ENCODE measurements at regions not wholly inside any gene's neighbourhood (a gene's known extent, or its start where the extent isn't known, plus 50 kb on each side); places are given as distances from the start of the nearest gene placed in this dataset.

- Mint-ChIP-seq H3K27me3 (peaks cover 5% of the 10 kb centered on the region), H3K4me1 (ENCODE audit: unreplicated experiment) (no peaks in the 10 kb centered on the region), H3K36me3 (no peaks in the 10 kb centered on the region), H3K9me3 (no peaks in the 10 kb centered on the region), H3K27ac (no peak overlapping the region), H3K4me3 (no peak overlapping the region)
- DNase-seq (ENCODE audit: extremely low spot score, unreplicated experiment) = no peak
- TF ChIP-seq CTCF (conservative IDR thresholded peaks at IDR 0.05) = no peak
Observed at GRCh38 chr5:87570366-87570765, 157.6 kb upstream of the CCNH start.

- Mint-ChIP-seq H3K27ac (no peak overlapping the region), H3K36me3 (no peaks in the 10 kb centered on the region), H3K4me1 (ENCODE audit: unreplicated experiment) (no peaks in the 10 kb centered on the region), H3K9me3 (no peaks in the 10 kb centered on the region), H3K4me3 (no peak overlapping the region), H3K27me3 (peaks cover 5% of the 10 kb centered on the region)
- no peak for TF ChIP-seq CTCF (conservative IDR thresholded peaks at IDR 0.05)
- DNase-seq (ENCODE audit: extremely low spot score, unreplicated experiment) = no peak
Observed at GRCh38 chr5:87562068-87562467, 149.3 kb upstream of the CCNH start.

GRCh38 chr5:87560528-87560927 is 147.8 kb upstream of the CCNH start:
- H3K9me3 Mint-ChIP-seq = no peaks in the 10 kb centered on the region

GRCh38 chr5:87551911-87552310 is 139.2 kb upstream of the CCNH start:
- H3K36me3 Mint-ChIP-seq = no peaks in the 10 kb centered on the region
- no peak for TF ChIP-seq CTCF (conservative IDR thresholded peaks at IDR 0.05)

More at GRCh38 chr5:87560528-87560927, 147.8 kb upstream of the CCNH start:
- TF ChIP-seq CTCF (conservative IDR thresholded peaks at IDR 0.05) = no peak
- Mint-ChIP-seq H3K27ac (no peak overlapping the region), H3K4me1 (ENCODE audit: unreplicated experiment) (no peaks in the 10 kb centered on the region), H3K36me3 (no peaks in the 10 kb centered on the region), H3K27me3 (peaks cover 2% of the 10 kb centered on the region), H3K4me3 (no peak overlapping the region)
- DNase-seq (ENCODE audit: extremely low spot score, unreplicated experiment) = no peak

GRCh38 chr5:87541676-87542075 is 128.9 kb upstream of the CCNH start:
- no peaks in the 10 kb centered on the region for H3K4me1 Mint-ChIP-seq (ENCODE audit: unreplicated experiment)
- no peak for DNase-seq (ENCODE audit: extremely low spot score, unreplicated experiment)
- H3K4me3 Mint-ChIP-seq = no peak overlapping the region
- TF ChIP-seq CTCF (conservative IDR thresholded peaks at IDR 0.05) = no peak
- peaks cover 3% of the 10 kb centered on the region for H3K27me3 Mint-ChIP-seq
- no peaks in the 10 kb centered on the region for H3K36me3 Mint-ChIP-seq
- no peaks in the 10 kb centered on the region for H3K9me3 Mint-ChIP-seq
- no peak overlapping the region for H3K27ac Mint-ChIP-seq

More at GRCh38 chr5:87551911-87552310, 139.2 kb upstream of the CCNH start:
- no peak overlapping the region for H3K4me3 Mint-ChIP-seq
- no peaks in the 10 kb centered on the region for H3K27me3 Mint-ChIP-seq
- no peak for DNase-seq (ENCODE audit: extremely low spot score, unreplicated experiment)
- H3K4me1 Mint-ChIP-seq (ENCODE audit: unreplicated experiment) = no peaks in the 10 kb centered on the region
- H3K9me3 Mint-ChIP-seq = no peaks in the 10 kb centered on the region
- no peak overlapping the region for H3K27ac Mint-ChIP-seq

GRCh38 chr5:87541033-87541432 is 128.3 kb upstream of the CCNH start:
- Mint-ChIP-seq H3K4me3 (no peak overlapping the region), H3K9me3 (no peaks in the 10 kb centered on the region), H3K27ac (no peak overlapping the region), H3K4me1 (ENCODE audit: unreplicated experiment) (no peaks in the 10 kb centered on the region), H3K36me3 (no peaks in the 10 kb centered on the region), H3K27me3 (peaks cover 3% of the 10 kb centered on the region)
- peak; percentile 35 for TF ChIP-seq CTCF (conservative IDR thresholded peaks at IDR 0.05)
- DNase-seq (ENCODE audit: extremely low spot score, unreplicated experiment) = no peak

Measured in type B pancreatic cell (in vitro differentiated cells).